ENCODE measurements at regions not wholly inside any gene's neighbourhood (a gene's known extent, or its start where the extent isn't known, plus 50 kb on each side); places are given as distances from the start of the nearest gene placed in this dataset.

GRCh38 chr10:93160829-93161228 is 87.1 kb downstream of the CYP26A1 start:
- TF ChIP-seq RCOR1 (IDR thresholded peaks at IDR 0.05; ENCODE audit: low read length), result no peak
- TF ChIP-seq SMC3 (IDR thresholded peaks at IDR 0.05; ENCODE audit: low read depth, low read length), result no peak
- TF ChIP-seq CTCF (IDR thresholded peaks at IDR 0.05), result no peak
- no peak for TF ChIP-seq IRF3 (IDR thresholded peaks at IDR 0.05; ENCODE audit: low read depth, low read length)
- TF ChIP-seq TAF1 (IDR thresholded peaks at IDR 0.05; ENCODE audit: borderline replicate concordance, low read depth, low read length), result no peak
- no peak for TF ChIP-seq TEAD4 (IDR thresholded peaks at IDR 0.05; ENCODE audit: borderline replicate concordance, insufficient read depth)
